ENCODE measurements at regions not wholly inside any gene's neighbourhood (a gene's known extent, or its start where the extent isn't known, plus 50 kb on each side); places are given as distances from the start of the nearest gene placed in this dataset.

- no peaks in the 10 kb centered on the region for H3K4me1 ChIP-seq (ENCODE audit: control insufficient read depth, extremely low read depth, insufficient read depth, low read length)
- H3K4me2 ChIP-seq (ENCODE audit: insufficient read depth, low read length), result no peak overlapping the region
- H3K36me3 ChIP-seq (ENCODE audit: control insufficient read depth in 2 of 2, extremely low read depth in 1 of 2, insufficient read depth in 2 of 2, low read length in 2 of 2), result no peaks in the 10 kb centered on the region
- DNase-seq (ENCODE audit: low read depth, low spot score) (no peak), FAIRE-seq (no peak)
- no peak overlapping the region for H3K9ac ChIP-seq (replicated peaks; ENCODE audit: extremely low read depth, insufficient read depth, low read length)
- no peak overlapping the region for H2AFZ ChIP-seq (ENCODE audit: low read depth, low read length)
- H3K9me1 ChIP-seq (replicated peaks; ENCODE audit: control insufficient read depth, extremely low read depth, insufficient read depth, low read length), result no peaks in the 10 kb centered on the region
- ChIA-PET POLR2A (no interaction called here), CTCF (no interaction called here)
- no peaks in the 10 kb centered on the region for H3K79me2 ChIP-seq (ENCODE audit: control insufficient read depth, insufficient read depth, low read length)
- no TSS peak for BruUV-seq (replicated peaks)
- H3K27ac ChIP-seq (ENCODE audit: insufficient read depth, low read depth, low read length), result no peak overlapping the region
- no peaks in the 10 kb centered on the region for H3K9me3 ChIP-seq (replicated peaks; ENCODE audit: control insufficient read depth, insufficient read depth, low read length)
- dilution Hi-C loops (cut with MboI; ENCODE audit: extremely low pct_ligation_motif_present, low sequenced_read_pairs) (no loop called here), intact Hi-C loops (cut with micrococcal nuclease) (no loop called here)
- no peaks in the 10 kb centered on the region for H3K27me3 ChIP-seq (ENCODE audit: control insufficient read depth in 2 of 2, insufficient read depth in 2 of 2, low read length in 2 of 2)
- no peaks in the 10 kb centered on the region for H4K20me1 ChIP-seq (replicated peaks; ENCODE audit: control insufficient read depth, extremely low read depth, insufficient read depth, low read length)
- no peak for TF ChIP-seq POLR2AphosphoS5 (IDR thresholded peaks at IDR 0.05; ENCODE audit: insufficient read depth, low read depth, low read length)
- TF ChIP-seq GATA2 (IDR thresholded peaks at IDR 0.05; ENCODE audit: insufficient read depth, insufficient read length, low read depth, low read length), result no peak
- no peak for TF ChIP-seq FOS (IDR thresholded peaks at IDR 0.05; ENCODE audit: borderline replicate concordance, insufficient read depth, low read length)
- TF ChIP-seq MAX (IDR thresholded peaks at IDR 0.05; ENCODE audit: insufficient read depth, insufficient read length), result no peak
- TF ChIP-seq EZH2 (IDR thresholded peaks at IDR 0.05; ENCODE audit: borderline replicate concordance, low read depth, low read length, severe bottlenecking), result no peak
- TF ChIP-seq CTCF (IDR thresholded peaks at IDR 0.05; ENCODE audit: extremely low read depth in 1 of 2, insufficient read depth in 1 of 2, low read depth in 1 of 2, low read length in 2 of 2), result no peak
- no peak for TF ChIP-seq MYC (IDR thresholded peaks at IDR 0.05; ENCODE audit: low read depth, low read length)
- no peak for TF ChIP-seq POLR2A (IDR thresholded peaks at IDR 0.05; ENCODE audit: low read depth, low read length)
- no peak for TF ChIP-seq JUN (IDR thresholded peaks at IDR 0.05; ENCODE audit: borderline replicate concordance, insufficient read depth, insufficient read length, low read depth)
- no peak overlapping the region for H3K4me3 ChIP-seq (replicated peaks in 1 of 3; ENCODE audit: insufficient read depth in 1 of 3, low read depth in 1 of 3, low read length in 3 of 3)
These were observed 318.6 kb downstream of the CSNK1G3 start for GRCh38 chr5:123830575-123830974.

Measured in endothelial cell of umbilical vein (primary cell).